Astrocyte of the cerebellum (primary cell): ENCODE measurements at regions not wholly inside any gene's neighbourhood (a gene's known extent, or its start where the extent isn't known, plus 50 kb on each side); places are given as distances from the start of the nearest gene placed in this dataset.

ENCODE experiments used
- DNase-seq: peaks from one replicate; pipeline ENCODE4 v3.0.0-alpha.2; 2011; ENCODE audit warnings: low read depth
- H3K4me3 ChIP-seq: 2 replicates; pipeline ENCODE4 v1.5.1; 2011; ENCODE audit warnings: mild to moderate bottlenecking, low read depth, low read length, moderate library complexity
- CTCF ChIP-seq: IDR thresholded peaks from 2 replicates; pipeline ENCODE4 v1.5.1; 2012; ENCODE audit warnings: low read length, low read depth, moderate library complexity, mild to moderate bottlenecking; ENCODE audit errors: missing control alignments
- in situ Hi-C: cut with HindIII; loops from 2 replicates; pipeline ENCODE4 v1.10.0; 2017; ENCODE audit warnings: low sequenced_read_pairs

GRCh38 chr2:33672896-33673295, 73.8 kb upstream of the FAM98A start:
- no peak overlapping the region for H3K4me3 ChIP-seq
- DNase-seq, result no peak
- no peak for TF ChIP-seq CTCF
- in situ Hi-C loops, result no loop called here

GRCh38 chr2:33672389-33672788, 73.3 kb upstream of the FAM98A start:
- no peak overlapping the region for H3K4me3 ChIP-seq
- no peak for TF ChIP-seq CTCF
- in situ Hi-C loops, result no loop called here
- no peak for DNase-seq

- no peak overlapping the region for H3K4me3 ChIP-seq
- in situ Hi-C loops, result no loop called here
- DNase-seq, result no peak
- TF ChIP-seq CTCF, result no peak
Observed at GRCh38 chr2:33671198-33671597, 72.1 kb upstream of the FAM98A start.

GRCh38 chr2:33670392-33670937, 71.4 kb upstream of the FAM98A start:
- in situ Hi-C loops, result no loop called here
- DNase-seq, result no peak
- no peak for TF ChIP-seq CTCF
- no peak overlapping the region for H3K4me3 ChIP-seq

- DNase-seq, result no peak
- no peak for TF ChIP-seq CTCF
- no peak overlapping the region for H3K4me3 ChIP-seq
- in situ Hi-C loops, result no loop called here
Observed at GRCh38 chr2:33666879-33667278, 67.8 kb upstream of the FAM98A start.

GRCh38 chr2:33665039-33665438, 65.9 kb upstream of the FAM98A start:
- DNase-seq, result no peak
- in situ Hi-C loops, result no loop called here
- H3K4me3 ChIP-seq, result no peak overlapping the region
- TF ChIP-seq CTCF, result no peak
